ENCODE measurements at regions not wholly inside any gene's neighbourhood (a gene's known extent, or its start where the extent isn't known, plus 50 kb on each side); places are given as distances from the start of the nearest gene placed in this dataset.
"Not testable (repeated sequence)": the region's sequence is repeated elsewhere in the genome, so short reads cannot be mapped to it uniquely, and the experiment has no call there.

DNA sequence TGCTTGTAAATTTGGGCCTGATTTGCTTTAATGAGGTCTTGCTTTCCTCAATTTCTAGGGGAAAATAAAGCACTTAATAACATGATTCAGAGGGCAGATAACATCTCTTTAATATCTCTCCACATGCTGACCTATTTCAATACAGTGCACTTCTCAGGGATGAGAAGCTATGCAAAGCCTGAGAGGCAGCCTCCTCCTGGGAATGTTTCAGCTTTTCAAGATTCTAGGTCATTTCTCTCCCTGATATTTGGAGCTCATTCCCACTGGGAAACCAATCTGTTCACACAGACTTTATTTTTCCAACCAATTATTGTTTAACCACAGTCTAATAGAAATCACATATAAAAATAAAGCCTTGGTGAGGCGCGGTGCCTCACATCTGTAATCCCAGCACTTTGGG lies 67.0 kb upstream of the LSAMP start:
- DNase-seq: no peak

DNA sequence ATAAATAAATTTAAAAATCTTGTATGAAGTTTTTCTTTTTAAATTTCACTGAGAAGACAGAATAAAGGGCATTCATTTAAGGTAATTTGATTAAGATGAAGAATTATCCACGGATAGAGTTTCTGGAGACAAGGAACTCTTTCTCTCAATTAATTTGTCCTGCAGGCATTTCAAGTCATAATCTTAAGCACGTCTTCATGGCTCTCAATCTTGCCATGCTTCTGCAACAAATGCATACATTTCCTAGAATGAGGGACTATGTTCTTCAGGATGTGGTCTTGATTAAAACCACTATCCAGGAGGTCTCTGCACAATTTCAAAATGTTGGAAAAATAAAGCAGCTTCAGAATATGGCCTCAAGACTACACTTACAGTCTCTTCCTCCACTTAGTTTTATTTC lies 67.6 kb upstream of the LSAMP start:
- no peak for DNase-seq

DNA sequence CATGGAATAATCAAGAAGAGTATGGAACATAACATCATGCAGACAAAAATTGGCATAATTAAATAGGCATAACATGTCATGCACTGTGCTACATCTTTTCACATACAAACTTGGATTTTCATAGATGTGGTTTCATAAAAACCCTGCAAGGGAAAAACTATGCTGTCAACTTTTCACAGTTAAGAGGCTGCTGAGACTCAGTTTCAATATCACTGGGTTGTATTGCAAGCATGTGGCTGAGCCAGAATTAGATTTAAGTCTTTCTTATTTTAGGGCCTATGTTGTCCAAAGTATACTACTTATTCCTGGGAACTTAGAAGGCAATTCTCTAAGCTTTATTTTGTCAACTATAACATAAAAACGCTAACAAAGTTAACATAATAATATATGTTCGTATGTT lies 70.7 kb upstream of the LSAMP start:
- no peak for DNase-seq

DNA sequence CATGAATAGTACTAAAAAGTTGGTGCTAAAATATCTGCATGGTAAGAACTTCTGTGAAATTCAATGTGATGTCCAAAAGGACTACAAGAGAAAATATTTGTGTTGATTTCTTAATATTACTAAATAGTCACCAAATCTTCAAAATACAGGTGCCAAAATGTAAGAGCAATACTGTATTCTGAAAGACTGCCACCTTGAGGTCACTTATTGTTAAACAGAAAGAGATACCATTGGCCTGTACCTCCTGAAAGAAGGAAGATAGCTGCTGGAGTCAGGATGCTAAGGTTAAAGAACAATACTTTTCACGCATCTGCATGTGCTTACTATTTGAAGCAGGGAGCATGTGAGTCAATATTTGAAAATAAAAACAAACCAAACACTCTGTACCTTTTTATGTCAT lies 72.0 kb upstream of the LSAMP start:
- DNase-seq: no peak

DNA sequence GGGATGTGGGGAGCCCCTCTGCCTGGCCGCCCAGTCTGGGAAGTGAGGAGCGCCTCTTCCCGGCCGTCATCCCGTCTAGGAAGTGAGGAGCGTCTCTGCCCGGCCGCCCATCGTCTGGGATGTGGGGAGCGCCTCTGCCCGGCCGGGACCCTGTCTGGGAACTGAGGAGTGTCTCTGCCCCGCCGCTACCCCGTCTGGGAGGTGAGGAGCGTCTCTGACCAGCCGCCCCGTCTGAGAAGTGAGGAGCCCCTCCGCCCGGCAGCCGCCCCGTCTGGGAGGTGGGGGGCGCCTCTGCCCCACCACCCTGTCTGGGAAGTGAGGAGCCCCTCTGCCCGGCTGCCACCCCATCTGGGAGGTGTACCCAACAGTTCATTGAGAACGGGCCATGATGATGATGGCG lies 73.8 kb upstream of the LSAMP start:
- not testable (repeated sequence) for DNase-seq

DNA sequence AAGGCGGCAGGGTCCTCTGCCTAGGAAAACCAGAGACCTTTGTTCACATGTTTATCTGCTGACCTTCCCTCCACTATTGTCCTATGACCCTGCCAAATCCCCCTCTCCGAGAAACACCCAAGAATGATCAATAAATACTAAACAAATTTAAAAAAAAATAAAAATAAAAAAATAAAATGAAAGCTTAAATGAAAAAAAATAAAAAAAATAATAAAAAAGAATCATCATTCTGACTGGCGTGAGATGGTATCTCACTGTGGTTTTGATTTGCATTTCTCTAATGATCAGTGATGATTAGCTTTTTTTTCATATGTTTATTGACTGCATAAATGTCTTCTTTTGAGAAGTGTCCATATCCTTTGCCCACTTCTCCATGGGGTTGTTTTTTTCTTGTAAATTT lies 74.5 kb upstream of the LSAMP start:
- not testable (repeated sequence) for DNase-seq

DNA sequence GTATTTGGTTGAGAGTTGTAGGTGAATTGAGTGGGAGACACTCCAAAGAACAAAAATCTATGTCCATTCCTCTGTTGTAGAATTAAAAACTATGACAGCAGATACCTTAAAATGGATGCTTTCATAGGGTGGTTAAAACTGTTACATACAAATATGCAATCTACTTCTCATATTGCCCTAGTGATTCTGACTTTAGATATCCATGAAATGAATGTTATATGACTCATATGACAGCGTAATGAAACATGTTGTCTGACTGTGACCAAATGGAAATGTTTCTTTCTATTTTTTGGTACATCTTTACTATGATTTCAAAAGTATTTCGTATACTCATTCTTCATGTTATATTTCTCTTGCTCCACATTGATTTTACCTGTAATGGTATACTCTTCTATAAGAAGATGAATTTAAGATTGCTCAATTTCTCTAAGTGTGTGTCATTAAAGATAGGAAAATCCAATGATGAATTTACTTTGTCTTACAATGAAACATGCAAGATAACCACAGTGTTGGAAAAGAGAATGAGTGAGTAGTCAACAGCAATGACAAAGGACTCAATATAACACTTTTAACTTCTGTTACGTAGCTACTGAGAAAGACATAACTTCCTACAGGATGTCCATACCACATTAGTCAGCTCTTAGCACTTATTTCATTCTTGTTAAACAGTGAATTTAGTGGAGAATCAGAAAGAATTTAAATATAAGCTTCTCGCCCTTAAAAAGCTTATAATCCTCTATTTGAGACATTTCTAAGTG lies 79.3 kb upstream of the LSAMP start:
- DNase-seq: no peak

DNA sequence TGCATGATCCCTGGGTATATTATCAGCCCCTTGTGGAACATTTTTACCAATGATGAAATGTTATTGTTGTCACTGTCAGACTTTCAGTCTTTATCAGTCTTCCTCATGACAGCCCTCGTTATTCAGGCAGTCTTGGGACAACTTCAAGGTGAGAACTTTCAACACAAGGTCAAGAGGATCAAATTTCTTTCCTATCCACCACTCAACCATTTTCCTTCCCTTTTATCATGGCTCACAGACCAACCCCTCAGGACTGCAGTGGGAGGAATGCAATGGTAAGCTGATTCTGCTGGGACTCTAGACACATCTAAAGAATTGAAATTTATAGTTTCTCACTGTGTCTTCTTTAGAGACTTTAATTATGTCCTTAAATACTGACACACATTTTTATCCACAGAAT lies 107.0 kb upstream of the LSAMP start:
- DNase-seq: no peak

DNA sequence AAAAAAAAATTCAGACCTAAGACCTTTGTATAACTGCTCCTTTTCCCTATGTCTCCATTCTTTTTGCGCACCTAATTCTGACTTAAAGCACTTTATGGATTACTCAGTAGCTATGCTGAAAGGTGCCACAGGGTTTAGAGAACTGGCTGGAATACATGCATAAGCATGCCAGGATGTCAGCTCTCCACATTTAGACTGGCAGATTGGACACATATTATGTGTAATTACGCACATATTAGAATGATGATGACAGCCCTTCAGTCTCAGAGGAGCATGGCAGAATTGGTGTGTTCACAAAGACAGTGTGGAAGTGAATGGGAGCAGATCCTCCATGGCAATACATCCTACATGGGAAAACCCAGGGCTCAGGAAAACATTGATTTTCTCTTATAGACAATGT lies 108.1 kb upstream of the LSAMP start:
- DNase-seq: no peak

DNA sequence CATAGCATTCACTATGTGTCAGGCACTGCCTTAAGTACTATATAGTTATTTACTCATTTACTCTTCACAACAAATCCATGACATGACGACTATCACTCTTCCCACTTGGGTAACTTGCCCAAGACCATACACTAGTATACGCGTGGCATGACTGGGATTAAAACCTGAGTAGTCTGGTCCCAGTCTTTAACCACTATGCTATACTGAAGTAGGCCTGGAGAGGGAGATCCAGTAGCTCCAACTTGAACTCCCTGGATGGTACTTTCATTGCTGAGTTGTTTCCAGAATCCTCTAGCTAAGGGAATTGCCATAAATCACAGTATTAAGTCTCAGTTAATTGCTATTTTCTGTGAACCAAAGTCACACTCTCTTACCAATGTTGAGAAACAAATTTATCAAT lies 116.2 kb upstream of the LSAMP start:
- no peak for DNase-seq

DNA sequence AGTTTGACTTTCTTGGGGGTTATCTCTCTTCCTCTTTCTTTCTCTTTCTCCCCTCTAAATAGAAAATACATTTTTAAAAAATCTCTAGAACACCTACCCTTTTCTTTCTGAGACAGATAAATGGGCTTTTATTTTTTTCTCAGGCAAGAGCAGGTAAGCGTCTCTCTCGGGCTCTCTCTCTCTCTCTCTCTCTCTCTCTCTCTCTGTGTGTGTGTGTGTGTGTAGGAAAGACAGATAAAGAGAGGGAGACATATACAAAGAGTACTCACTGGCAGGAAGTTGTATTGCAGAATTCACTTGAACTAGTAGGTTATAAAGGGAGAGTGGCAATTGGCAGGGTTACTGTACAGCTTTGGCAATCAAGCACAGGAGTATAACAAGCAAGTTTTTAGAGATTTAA lies 118.1 kb upstream of the LSAMP start:
- DNase-seq: no peak

DNA sequence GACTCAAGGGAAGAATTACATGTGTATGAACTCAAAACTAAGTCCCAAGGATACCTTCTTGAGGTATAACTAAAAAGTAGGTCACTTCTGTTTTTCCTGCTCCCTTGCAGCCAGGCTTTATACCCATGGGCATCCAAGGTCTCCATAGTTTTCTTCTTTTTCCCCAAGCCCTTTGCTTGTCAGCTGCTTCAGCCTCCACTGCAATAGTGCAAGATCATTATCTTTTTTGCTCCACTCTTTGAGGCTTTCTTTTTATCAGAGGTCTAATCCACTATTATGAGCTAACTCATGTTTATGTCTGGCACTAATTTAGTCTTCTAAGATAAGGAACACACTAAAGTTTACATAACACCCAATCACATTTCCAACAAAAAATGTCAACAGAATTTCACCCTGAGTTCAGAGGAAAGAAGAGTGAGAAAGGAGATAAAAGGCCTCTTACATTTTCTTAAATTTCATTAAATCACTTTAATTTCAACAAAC lies 121.2 kb upstream of the LSAMP start:
- DNase-seq: no peak

DNA sequence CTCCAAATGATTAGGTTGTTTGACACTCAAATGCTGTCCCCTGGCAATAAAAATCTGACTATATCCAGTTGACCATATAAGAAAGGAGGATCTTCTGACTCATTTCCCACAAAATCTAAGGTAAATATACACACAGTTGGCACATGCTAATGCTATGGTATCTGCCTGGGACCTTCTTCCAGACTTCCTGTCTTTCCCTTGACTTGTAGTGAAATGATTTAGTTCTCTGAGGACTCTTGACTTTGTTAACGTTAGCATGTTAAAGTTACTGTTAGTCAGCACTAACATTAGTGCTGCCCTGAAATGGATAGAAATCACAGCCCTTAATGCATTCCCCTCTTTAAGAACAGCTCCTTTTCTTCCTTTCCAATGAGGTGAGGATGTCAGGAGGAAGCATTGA lies 124.3 kb upstream of the LSAMP start:
- DNase-seq: no peak

DNA sequence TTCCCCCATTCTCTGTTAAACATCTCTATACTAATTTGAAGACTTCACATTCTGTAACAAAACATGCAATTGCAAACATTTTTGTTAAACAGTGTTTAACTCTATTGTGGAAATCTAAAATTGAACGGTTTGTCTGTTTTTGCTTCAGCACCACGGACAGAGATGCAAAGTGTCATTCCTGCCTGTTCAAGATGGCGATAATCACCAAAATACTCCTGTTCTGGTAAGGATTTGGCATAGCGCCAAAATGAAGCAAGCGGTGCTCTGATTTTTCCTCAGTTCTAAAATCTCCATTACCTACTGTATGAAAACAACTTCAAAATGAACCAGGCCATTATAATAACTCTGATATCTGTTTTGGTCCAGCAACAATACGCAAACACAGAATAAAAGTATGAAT lies 129.7 kb upstream of the TUSC7 start:
- no peak for DNase-seq

DNA sequence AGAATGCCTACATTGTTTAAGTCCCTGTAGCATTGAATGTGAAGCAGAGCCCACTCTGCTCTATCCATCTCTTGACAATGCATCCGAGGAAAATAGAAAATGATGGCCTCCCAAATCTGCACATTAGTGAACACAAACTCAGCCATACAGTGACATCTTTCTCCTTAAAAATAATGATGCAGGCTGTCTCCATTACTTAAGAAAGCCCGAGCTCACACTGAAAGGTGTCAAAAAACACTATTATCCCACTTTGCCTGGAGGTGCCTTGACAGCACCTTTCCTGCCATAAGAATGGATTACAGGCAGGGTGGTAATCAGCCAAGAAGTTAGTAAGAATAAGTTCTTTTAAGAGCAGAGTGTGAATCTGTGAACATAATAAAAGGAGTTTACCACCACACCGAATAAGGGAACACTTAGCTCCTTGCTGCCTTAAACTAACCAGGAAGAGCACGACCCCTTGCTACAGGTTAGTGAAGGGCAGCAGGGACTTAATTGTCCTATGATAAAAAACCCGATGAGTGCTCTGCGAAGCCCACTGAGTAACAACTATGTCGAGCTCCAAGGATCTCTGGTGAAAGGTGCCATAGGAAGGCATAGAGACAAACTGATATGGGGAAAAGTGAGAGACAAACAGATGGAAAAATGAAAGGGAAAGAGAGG lies 123.2 kb upstream of the TUSC7 start:
- DNase-seq: no peak

DNA sequence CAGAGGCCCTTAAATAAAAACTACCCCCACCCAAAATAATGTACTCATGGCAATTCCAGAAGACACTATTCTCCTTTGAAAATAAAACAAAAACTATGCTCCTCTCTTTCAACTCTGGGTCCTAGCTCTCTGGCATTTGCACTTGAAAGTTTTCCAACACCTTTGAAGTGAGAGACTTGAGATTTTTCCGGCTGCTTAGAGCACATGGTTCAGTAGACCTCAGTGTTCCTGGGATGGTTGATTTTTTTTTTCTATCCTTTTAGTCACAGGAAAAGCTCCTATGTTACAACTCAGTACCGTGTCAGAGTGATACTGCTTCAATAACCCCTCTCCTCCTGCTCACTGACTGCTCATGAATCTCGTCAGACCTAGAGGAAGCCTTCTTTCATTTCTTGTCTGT lies 118.3 kb upstream of the TUSC7 start:
- DNase-seq: no peak

DNA sequence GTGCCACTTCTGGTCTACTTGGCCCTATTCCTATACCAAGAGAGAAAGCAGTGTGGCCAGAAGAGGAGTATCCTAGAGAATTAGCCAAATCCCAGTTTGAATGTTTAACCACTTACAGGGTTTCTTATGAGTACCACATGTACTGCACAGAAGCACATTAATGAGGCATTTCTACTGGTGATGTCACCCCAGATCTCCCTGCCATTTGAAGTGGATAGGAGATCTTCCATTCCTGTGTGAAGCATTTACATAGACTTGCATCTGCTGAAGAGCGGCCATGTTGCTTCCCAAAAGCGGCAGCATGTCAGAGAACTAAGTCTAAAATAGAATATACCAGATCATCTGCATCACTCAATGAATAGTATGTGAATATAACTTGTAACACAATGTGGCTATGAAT lies 108.4 kb upstream of the TUSC7 start:
- no peak for DNase-seq

DNA sequence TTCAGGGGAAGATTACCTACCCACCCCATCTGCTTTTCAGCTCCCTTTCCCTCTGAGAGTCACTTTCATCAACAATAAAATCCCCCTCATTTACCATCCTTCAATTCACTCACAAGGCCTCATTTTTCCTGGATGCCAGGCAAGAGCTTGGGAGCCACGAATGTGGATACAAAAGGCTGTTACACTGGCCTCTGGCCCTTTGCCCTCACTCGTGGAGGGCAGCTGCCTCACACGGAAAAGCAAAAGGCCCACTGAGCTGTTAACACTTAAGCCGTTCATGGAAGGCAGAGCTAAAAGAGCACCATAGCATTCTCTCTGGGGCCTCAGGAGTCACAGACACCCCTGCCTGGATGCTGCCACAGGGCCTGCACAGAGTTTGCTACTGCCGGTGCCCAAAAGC lies 102.4 kb upstream of the TUSC7 start:
- no peak for DNase-seq

DNA sequence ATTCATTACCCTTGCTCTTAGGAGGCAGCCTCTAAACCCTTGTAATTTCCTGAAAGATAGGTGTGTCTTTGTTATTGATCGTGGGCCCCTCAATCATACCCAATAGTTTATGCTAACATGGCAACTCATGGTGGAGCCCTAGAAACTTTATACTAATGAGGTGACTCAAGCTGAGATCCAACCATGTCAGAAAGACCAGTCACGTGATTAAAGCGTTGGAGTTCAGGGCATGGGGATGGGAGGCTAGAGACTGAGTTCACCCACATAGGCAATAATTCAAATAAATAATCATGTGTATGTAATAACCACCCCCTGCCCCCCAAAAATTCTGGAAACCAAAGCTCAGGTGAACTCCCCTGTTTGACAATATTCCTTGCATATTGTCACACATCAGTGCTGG lies 99.5 kb upstream of the TUSC7 start:
- no peak for DNase-seq

DNA sequence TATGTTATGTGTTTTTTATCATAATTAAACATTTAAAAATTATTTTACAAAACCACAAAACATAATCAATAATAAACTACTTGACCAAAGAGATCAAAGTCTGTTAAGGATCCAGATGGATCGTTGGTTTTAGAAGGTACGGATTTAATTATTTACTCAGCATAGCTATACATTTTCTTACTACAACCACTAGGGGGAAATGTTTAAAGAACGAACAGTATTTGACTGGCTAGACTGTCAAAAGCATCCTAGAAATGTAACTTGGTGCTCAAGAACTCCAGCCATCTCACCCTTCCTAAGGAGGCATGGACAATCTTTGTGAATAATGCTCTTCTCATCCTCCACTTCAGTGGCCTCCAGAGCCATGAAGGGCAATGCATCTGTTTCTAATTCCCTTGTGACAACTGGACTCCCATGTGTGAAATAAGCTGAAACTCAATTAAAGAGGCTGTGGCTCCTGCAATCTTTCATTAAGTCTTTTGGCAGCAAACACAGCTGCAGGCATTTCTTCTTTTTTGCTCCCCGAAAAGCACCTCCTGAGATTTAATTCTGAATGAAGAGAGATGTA lies 94.7 kb upstream of the TUSC7 start:
- peak; percentile 10 to 20 for DNase-seq

DNA sequence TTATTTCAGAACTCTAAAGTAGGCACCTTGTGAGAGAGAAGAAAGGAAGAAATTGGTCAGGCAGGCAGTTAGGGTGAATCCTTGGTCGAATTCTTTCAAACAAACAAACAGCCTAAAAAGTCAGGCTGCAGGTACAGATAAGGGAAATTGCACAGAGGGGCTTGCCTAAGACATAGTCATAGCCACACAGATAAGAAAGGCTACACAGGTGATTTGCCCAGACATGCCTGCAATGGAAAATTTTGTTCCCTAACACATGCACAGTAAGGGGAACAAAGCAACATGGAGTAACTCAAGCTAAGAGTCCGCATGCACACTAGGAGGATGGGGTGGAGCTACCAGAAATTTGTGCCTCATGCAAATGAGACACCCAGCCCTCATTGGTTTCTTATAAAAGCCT lies 91.4 kb upstream of the TUSC7 start:
- no peak for DNase-seq

DNA sequence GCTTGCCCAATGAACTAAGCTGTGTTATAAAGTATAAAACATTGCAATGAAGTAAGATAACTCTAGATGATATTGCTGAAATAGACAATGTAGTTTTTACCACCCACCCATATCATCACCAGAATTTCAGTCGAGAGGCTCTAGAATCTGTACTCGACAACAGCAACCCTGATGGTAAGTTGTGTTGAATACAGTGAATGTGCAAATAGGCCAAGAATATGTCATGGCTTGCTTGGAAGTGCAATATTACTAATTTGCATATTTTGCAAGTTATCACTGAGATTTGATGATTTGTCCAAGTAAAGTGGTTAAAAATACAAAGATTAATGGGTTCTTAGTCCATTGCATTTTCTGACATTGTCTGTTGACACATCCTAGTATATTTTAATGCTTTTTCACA lies 90.6 kb upstream of the TUSC7 start:
- DNase-seq: no peak

DNA sequence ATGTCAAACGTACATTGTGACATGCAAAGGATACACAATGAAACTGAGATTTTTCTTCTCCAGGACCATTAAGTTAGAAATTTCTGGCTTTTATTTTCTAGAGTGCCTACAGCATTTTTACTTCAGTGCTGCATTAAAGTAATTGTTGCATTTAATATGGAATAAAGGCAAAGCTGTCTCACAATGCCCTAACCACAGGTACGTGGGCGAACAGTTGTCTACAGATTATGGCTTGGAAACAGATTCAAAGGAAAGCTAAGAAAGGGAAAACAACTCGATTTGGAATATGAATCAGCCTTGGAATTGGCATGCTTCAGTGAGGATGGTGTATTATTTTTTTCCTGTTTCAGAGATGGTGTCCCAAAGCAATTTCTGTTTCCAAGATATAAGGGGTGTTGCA lies 79.1 kb upstream of the TUSC7 start:
- no peak for DNase-seq

DNA sequence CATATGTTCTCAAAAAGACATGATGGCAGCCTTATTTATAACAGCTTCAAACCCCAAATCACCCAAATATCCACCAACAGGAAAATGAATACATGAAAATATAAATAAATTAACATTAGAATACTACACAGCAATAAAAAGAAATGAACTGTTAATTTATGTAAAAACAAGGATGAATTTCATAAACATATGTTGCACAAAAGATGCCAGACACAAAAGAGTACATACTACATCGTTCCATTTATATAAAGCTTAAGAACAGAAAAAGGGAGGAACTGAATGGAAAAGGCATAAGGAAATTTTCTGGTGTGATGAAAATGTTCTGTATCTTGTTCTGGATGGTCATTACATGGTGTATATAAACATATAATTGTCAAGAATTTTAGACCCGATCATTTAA lies 69.9 kb upstream of the TUSC7 start:
- DNase-seq: no peak

DNA sequence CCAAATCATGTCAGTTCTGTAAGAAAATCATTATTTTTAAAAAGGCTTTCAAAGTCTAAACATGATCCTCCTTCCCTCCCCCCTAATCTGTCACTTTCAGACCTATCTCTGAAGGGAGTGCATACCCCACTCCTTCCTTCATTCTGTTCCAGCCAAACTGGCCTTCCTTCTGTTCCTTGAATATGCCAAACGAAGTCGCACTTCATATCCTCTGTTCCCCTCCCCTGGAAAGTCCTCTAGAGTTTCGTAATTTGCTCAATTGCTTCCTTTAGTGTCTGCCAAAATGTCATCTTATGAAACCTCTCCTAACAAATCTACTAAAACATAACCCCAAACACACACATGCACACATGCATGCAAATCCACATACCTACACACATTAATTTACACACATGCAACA lies 69.5 kb upstream of the TUSC7 start:
- no peak for DNase-seq

Data from NCI-H526 (cell line).